ENCODE measurements at regions not wholly inside any gene's neighbourhood (a gene's known extent, or its start where the extent isn't known, plus 50 kb on each side); places are given as distances from the start of the nearest gene placed in this dataset.

DNA sequence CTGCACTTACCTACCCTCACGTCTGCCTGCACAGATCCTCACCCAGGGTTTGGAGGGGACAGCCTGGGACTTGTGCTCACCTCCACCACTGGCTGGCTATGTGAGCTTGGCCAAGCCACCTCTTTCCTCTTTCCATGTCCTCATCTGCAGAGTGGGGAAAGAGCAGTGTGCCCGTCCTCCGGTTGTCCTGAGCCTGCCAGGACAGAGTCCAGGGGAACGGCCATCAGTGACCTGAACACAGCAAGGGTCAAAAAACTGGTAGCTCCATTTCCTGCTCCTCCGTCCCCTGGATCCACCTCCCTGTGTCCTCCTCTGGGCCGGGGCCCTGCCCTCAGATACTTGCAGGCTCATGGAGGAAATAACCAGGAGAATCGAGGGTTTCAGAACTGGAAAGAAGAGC is 187.7 kb downstream of the OLFM1 start:
- no peak overlapping the region for H3K4me3 ChIP-seq (ENCODE audit: low read length)
- H3K4me1 ChIP-seq (ENCODE audit: control insufficient read depth, insufficient read depth, low read length): no peaks in the 10 kb centered on the region
- WGBS (ENCODE audit: insufficient coverage, low lambda C conversion rate): no CpG with 5 or more reads among the region's 7 CpGs
- no peak for DNase-seq
- no peaks in the 10 kb centered on the region for H3K36me3 ChIP-seq (ENCODE audit: control insufficient read depth, insufficient read depth, low read length)
- no peaks in the 10 kb centered on the region for H3K9me3 ChIP-seq (ENCODE audit: control insufficient read depth, low read depth, low read length)
- no peak overlapping the region for H3K27ac ChIP-seq (ENCODE audit: low read length)
- no peaks in the 10 kb centered on the region for H3K27me3 ChIP-seq (ENCODE audit: control insufficient read depth, insufficient read depth, low read length)

DNA sequence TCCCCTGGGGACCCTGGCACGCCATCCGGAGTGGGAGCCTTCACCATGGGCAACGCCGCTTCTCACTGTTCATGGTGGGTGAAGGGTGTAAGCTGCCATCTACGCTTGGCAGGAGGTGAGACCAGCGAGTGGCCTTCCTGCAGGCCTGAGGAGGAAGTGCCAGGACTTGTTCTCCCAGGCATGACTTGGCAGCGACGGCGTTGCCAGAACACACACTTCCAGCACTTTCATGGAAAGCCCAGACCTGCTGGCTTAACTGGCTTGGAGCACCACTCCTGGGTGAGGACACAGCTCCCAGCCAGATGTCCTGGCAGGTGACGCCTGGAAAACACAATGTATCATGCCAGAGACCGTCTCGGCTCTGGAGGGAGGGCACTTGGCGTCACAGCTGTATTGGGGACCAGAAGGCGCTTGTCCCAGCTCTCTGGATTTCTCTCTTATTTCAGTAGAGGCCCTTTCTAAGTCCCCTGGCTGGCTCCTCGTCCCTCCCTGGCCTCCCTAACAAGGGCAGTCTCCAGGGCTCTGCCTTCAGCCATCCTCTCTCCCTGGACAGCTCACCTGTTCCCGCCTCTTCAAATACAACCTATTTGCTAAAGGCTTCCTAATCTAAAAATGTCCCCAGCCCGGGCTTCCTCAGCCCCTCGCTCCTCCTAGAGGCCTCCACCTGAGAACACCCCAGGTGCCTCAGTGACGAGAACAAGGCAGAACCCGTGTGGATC is 188.3 kb downstream of the OLFM1 start:
- no peak for DNase-seq
- Histone ChIP-seq H3K27me3 (ENCODE audit: control insufficient read depth, insufficient read depth, low read length) (no peaks in the 10 kb centered on the region), H3K27ac (ENCODE audit: low read length) (no peak overlapping the region), H3K4me1 (ENCODE audit: control insufficient read depth, insufficient read depth, low read length) (no peaks in the 10 kb centered on the region), H3K4me3 (ENCODE audit: low read length) (no peak overlapping the region), H3K9me3 (ENCODE audit: control insufficient read depth, low read depth, low read length) (no peaks in the 10 kb centered on the region), H3K36me3 (ENCODE audit: control insufficient read depth, insufficient read depth, low read length) (no peaks in the 10 kb centered on the region)
- no CpG with 5 or more reads among the region's 20 CpGs for WGBS (ENCODE audit: insufficient coverage, low lambda C conversion rate)

DNA sequence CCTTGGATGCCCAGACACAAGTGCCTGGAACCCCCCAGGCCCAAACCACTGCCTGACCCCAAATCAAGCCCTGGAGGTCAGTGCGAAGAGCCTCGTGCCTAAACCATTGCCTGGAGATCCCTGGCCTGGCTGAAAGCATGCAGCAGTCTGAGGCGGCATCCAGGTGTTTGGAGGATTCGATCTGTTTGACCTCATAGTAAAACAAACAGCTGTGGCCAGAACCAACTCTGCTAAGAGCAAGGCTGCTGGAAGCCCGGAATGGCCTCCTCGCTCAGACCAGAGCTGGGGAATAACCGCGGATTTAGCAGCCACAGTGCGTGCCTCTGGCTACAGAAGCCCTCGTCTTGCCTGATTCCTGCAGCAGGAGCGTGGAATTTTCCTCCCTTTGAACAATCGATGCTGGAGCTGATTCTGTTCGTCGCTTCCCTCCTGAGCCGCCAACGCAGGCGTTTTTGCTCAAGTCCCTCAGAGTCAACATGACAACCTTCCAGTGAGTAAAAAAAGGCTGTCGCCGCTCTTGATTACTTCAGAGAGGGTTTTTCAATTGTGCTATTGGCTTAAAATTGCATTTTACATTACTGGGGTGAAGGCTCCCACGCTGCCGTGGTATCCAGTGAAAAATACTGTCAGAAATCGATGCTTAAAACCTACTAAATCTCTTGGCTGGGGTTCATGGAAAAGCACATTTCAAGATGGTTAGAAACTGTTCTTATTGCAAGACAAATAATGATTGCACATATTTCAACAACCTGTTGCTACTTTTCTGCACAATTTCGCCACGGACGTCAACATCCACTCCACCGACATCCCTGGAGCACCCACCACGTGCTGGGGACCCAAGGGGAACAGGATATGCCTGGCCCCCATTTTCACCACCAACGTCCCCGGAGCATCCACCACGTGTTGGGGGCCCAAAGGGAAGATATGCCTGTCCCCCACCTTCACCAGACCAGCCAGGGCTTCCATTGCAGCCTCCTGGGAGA is 190.0 kb downstream of the OLFM1 start:
- Histone ChIP-seq H3K36me3 (ENCODE audit: control insufficient read depth, insufficient read depth, low read length) (no peaks in the 10 kb centered on the region), H3K27me3 (ENCODE audit: control insufficient read depth, insufficient read depth, low read length) (no peaks in the 10 kb centered on the region), H3K9me3 (ENCODE audit: control insufficient read depth, low read depth, low read length) (no peaks in the 10 kb centered on the region), H3K4me3 (ENCODE audit: low read length) (no peak overlapping the region), H3K27ac (ENCODE audit: low read length) (no peak overlapping the region), H3K4me1 (ENCODE audit: control insufficient read depth, insufficient read depth, low read length) (peaks cover 10% of the 10 kb centered on the region)
- no CpG with 5 or more reads among the region's 30 CpGs for WGBS (ENCODE audit: insufficient coverage, low lambda C conversion rate)
- no peak for DNase-seq

DNA sequence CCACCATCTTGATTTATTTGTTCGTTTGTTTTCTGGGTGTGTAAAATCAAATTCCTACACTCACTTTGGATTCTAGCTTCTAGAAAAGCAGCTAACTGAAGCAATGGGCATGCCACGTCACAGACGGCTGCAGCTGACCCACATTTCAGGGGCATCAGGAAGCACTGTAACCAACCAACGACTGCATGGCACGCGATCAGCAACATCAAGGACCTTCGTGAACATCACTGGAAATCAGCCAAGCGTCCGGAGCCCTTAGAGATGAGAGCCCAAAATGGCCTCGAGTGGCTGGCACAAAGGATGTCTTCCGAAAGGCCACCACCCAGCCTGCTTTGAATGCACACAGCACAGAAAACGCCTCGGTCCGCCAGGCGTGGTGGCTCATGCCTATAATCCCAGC is 191.1 kb downstream of the OLFM1 start:
- DNase-seq: no peak
- Histone ChIP-seq H3K36me3 (ENCODE audit: control insufficient read depth, insufficient read depth, low read length) (no peaks in the 10 kb centered on the region), H3K4me3 (ENCODE audit: low read length) (no peak overlapping the region), H3K4me1 (ENCODE audit: control insufficient read depth, insufficient read depth, low read length) (peaks cover 10% of the 10 kb centered on the region), H3K9me3 (ENCODE audit: control insufficient read depth, low read depth, low read length) (no peaks in the 10 kb centered on the region), H3K27ac (ENCODE audit: low read length) (no peak overlapping the region), H3K27me3 (ENCODE audit: control insufficient read depth, insufficient read depth, low read length) (no peaks in the 10 kb centered on the region)
- no CpG with 5 or more reads among the region's 15 CpGs for WGBS (ENCODE audit: insufficient coverage, low lambda C conversion rate)

DNA sequence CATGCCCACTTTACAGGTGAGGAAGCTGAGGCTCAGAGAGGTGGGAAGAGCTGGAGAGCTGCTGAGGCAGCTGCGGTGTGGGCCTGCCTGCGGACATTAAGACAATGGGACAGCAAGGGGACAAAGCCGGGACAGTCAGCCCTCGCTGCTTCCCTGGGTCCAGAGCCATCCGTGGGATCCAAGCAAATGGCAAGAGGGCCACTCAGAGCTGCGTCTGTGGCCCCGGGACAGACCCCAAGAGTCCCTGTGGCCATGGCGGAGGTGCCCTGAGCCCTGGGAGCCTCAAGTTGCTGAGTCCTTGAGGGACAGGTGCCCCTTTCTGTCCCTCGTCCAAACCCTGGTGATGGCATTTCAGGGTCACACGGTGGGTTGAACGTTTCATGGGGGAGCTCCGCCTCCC is 191.9 kb downstream of the OLFM1 start:
- Histone ChIP-seq H3K9me3 (ENCODE audit: control insufficient read depth, low read depth, low read length) (no peaks in the 10 kb centered on the region), H3K4me1 (ENCODE audit: control insufficient read depth, insufficient read depth, low read length) (peaks cover 10% of the 10 kb centered on the region), H3K36me3 (ENCODE audit: control insufficient read depth, insufficient read depth, low read length) (no peaks in the 10 kb centered on the region), H3K27me3 (ENCODE audit: control insufficient read depth, insufficient read depth, low read length) (no peaks in the 10 kb centered on the region), H3K27ac (ENCODE audit: low read length) (no peak overlapping the region), H3K4me3 (ENCODE audit: low read length) (no peak overlapping the region)
- WGBS (ENCODE audit: insufficient coverage, low lambda C conversion rate): no CpG with 5 or more reads among the region's 12 CpGs
- no peak for DNase-seq

DNA sequence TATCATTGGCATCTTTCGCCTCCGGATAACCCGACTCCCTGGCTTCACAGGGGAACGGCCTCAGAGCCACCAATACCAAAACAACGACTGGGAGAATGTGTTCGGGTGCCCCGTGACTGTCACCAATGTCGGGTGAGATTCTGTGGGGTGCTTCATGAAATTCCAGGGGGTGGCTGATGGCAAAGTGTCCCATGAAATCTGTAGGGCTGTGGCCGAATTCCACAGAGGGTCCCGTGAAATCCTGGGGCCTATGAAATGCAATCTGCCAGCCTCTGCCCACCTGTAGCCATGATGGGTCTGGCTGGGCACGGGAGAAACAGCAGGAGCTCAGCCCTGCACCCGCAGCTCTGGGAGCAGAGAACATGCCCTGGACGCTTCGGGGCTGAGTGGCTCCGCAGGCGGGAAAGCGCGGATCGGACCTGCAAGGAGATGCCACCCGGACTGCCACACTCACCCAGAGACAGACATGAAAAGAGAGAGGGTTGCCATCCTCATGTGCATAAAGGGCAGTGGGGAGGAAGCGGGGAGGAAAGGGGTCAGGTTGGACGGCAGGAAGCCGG is 192.4 kb downstream of the OLFM1 start:
- Histone ChIP-seq H3K4me3 (ENCODE audit: low read length) (no peak overlapping the region), H3K27me3 (ENCODE audit: control insufficient read depth, insufficient read depth, low read length) (no peaks in the 10 kb centered on the region), H3K36me3 (ENCODE audit: control insufficient read depth, insufficient read depth, low read length) (no peaks in the 10 kb centered on the region), H3K9me3 (ENCODE audit: control insufficient read depth, low read depth, low read length) (no peaks in the 10 kb centered on the region), H3K27ac (ENCODE audit: low read length) (no peak overlapping the region), H3K4me1 (ENCODE audit: control insufficient read depth, insufficient read depth, low read length) (peaks cover 10% of the 10 kb centered on the region)
- no CpG with 5 or more reads among the region's 23 CpGs for WGBS (ENCODE audit: insufficient coverage, low lambda C conversion rate)
- no peak for DNase-seq

DNA sequence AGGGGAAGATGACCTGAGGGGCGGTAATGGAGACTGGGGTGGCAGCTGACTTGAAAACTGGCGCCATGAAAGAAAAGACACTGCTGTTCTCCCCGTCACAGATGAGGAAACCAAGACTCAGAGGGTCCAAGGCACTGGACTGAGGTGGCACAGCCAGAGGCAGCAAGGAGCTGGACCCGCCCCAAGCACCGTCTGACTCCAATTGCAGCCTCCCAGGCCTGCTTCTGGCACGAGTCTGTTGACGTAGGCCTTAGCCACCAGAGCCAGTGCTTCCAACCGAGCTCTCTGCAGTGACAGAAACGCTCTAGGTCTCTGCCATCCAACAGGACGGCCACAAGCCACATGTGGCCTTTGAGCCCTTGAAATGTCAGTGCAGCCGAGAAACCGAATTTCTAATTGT is 193.2 kb downstream of the OLFM1 start:
- Histone ChIP-seq H3K27ac (ENCODE audit: low read length) (no peak overlapping the region), H3K27me3 (ENCODE audit: control insufficient read depth, insufficient read depth, low read length) (no peaks in the 10 kb centered on the region), H3K4me1 (ENCODE audit: control insufficient read depth, insufficient read depth, low read length) (peaks cover 10% of the 10 kb centered on the region), H3K36me3 (ENCODE audit: control insufficient read depth, insufficient read depth, low read length) (no peaks in the 10 kb centered on the region), H3K9me3 (ENCODE audit: control insufficient read depth, low read depth, low read length) (no peaks in the 10 kb centered on the region), H3K4me3 (ENCODE audit: low read length) (no peak overlapping the region)
- no peak for DNase-seq
- WGBS (ENCODE audit: insufficient coverage, low lambda C conversion rate): no CpG with 5 or more reads among the region's 12 CpGs

DNA sequence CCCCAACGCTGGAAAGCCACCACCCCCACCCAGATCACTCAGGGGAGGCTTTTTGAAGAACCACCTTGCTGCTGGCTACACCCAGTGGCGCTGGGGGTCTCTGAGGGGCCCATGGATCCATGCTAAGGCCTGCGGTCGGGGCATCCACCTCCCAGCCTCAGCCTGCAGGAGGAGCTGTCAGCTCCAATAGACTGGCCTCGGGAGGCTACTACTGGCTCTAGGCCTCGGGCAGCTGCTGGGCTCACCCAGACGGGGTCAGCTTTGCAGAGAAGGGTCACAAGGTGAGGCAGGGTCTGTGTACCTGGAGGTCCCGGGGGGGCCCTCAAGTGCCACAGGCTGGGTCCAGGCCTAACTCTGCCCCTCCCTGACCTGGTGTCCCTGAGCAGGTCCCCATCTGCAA is 193.7 kb downstream of the OLFM1 start:
- DNase-seq: no peak
- Histone ChIP-seq H3K36me3 (ENCODE audit: control insufficient read depth, insufficient read depth, low read length) (no peaks in the 10 kb centered on the region), H3K27me3 (ENCODE audit: control insufficient read depth, insufficient read depth, low read length) (no peaks in the 10 kb centered on the region), H3K9me3 (ENCODE audit: control insufficient read depth, low read depth, low read length) (no peaks in the 10 kb centered on the region), H3K4me3 (ENCODE audit: low read length) (no peak overlapping the region), H3K4me1 (ENCODE audit: control insufficient read depth, insufficient read depth, low read length) (peaks cover 10% of the 10 kb centered on the region), H3K27ac (ENCODE audit: low read length) (no peak overlapping the region)
- no CpG with 5 or more reads among the region's 8 CpGs for WGBS (ENCODE audit: insufficient coverage, low lambda C conversion rate)

DNA sequence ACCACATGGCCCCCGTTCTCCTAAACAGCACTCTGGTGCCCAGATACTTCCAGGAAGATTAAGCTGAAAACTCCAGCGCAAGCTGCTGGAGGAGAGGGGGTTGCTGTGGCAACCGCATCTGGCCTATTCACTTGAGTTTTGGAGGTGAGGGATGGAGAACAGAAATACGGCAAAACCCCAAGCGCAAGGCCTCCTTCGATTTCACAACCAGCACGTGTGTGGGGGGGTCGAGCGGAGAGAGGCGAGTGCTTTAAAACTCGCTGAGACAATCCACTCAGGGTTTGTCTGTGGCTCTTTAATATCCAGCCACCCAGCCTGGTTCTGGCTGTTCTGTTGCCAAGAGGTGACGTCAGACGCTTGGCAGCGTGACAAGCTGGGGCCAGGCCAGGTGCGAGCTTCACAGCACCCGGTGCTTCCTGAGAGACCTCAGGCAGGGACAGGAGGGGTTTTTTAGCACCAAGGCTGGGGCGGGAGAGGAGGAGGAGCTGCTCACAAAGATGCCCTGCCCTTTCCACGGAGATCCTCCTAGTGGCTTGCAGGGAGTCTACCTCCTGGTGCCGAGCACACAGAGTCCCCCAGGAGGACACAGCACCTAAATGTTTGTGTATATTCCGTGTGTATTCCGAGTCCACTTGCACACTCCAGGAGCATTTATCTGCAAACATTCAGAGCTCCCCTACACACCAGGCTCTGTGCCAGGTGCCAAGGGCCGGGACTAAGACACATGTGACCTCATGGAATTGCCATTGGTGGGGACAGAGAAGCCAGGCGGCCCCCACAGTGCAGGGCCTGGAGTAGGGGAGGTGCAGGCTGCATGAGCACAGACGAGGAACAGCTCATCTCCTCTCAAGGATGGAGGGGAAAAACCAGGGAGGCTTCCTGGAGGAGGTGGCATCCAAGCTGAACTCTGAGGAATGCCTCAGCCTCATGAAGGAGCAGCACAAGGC is 194.6 kb downstream of the OLFM1 start:
- WGBS (ENCODE audit: insufficient coverage, low lambda C conversion rate): no CpG with 5 or more reads among the region's 24 CpGs
- Histone ChIP-seq H3K27ac (ENCODE audit: low read length) (no peak overlapping the region), H3K36me3 (ENCODE audit: control insufficient read depth, insufficient read depth, low read length) (no peaks in the 10 kb centered on the region)

DNA sequence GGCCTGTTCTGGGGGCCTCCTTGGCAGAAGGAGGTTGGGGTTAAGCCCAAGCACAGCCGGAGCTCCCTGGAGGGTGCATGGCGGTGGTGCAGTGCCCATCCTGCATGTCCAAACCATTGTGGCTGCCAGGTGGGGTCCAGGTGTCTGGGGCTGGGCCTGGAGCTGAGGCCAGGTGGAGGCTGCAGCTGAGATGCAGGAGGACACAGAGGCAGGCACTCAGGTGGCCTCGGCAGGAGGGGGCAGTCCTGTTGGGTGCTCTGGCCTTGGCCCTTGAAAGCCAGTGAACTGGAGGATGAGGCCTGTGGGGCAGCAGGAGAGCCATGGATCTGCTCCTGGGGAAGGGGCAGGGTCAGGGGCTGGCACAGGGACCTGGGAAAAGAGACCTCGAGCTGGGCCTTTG is 195.3 kb downstream of the OLFM1 start:
- H3K9me3 ChIP-seq (ENCODE audit: control insufficient read depth, low read depth, low read length): no peaks in the 10 kb centered on the region
- no peak for DNase-seq
- no peak overlapping the region for H3K4me3 ChIP-seq (ENCODE audit: low read length)
- H3K27ac ChIP-seq (ENCODE audit: low read length): no peak overlapping the region
- WGBS (ENCODE audit: insufficient coverage, low lambda C conversion rate): no CpG with 5 or more reads among the region's 4 CpGs
- no peaks in the 10 kb centered on the region for H3K27me3 ChIP-seq (ENCODE audit: control insufficient read depth, insufficient read depth, low read length)
- H3K36me3 ChIP-seq (ENCODE audit: control insufficient read depth, insufficient read depth, low read length): no peaks in the 10 kb centered on the region
- peaks cover 10% of the 10 kb centered on the region for H3K4me1 ChIP-seq (ENCODE audit: control insufficient read depth, insufficient read depth, low read length)

More for the DNA sequence above, 194.6 kb downstream of the OLFM1 start:
- Histone ChIP-seq H3K9me3 (ENCODE audit: control insufficient read depth, low read depth, low read length) (no peaks in the 10 kb centered on the region), H3K4me1 (ENCODE audit: control insufficient read depth, insufficient read depth, low read length) (peaks cover 10% of the 10 kb centered on the region), H3K27me3 (ENCODE audit: control insufficient read depth, insufficient read depth, low read length) (no peaks in the 10 kb centered on the region), H3K4me3 (ENCODE audit: low read length) (no peak overlapping the region)
- DNase-seq: peak; percentile 67 to 91

All from large intestine (tissue), 3 donors.